ENCODE measurements at regions not wholly inside any gene's neighbourhood (a gene's known extent, or its start where the extent isn't known, plus 50 kb on each side); places are given as distances from the start of the nearest gene placed in this dataset.

DNA sequence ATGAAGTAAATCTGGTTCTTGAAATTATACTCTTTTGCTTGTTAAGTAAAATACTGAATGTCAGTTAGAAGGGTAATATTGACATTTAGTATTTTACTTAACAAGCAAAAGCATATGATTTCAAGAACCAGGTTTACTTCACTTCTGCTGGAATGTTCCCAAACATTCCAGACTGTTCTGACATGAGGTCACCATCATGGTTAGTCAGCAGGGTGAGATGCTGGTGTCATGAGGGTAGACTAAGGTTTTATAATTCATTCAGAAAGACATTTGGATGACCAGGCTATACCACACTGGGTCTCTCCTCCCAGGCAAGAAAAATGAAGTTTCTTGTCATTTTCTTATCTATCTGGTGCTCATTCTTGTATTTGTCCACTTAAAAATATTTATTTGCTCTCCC, 414.4 kb upstream of the MMS22L start:
- TF ChIP-seq POLR2A (IDR thresholded peaks at IDR 0.05): no peak
- no peak for TF ChIP-seq EP300 (IDR thresholded peaks at IDR 0.05)

Measured in sigmoid colon (tissue), 4 donors.